ENCODE measurements at regions not wholly inside any gene's neighbourhood (a gene's known extent, or its start where the extent isn't known, plus 50 kb on each side); places are given as distances from the start of the nearest gene placed in this dataset.

- no peak for ATAC-seq (replicated peaks in 6 of 8)
- Histone ChIP-seq H3K4me1 (replicated peaks in 1 of 2) (no peaks in the 10 kb centered on the region), H3K4me3 (no peak overlapping the region), H3K27ac (no peak overlapping the region)
- in situ Hi-C loops (cut with MboI; ENCODE audit: low pct_unique_long_range_greater_than_20kb in 2 of 9, low sequenced_read_pairs in 9 of 9, unreplicated experiment in 9 of 9), result no loop called here
- WGBS, 10 experiments, result 47 to 100% (median 70%) methylated on average over 1 to 3 of the region's 3 CpGs
Measured at GRCh38 chr2:221245045-221245444, 327.1 kb downstream of the EPHA4 start.

DNA sequence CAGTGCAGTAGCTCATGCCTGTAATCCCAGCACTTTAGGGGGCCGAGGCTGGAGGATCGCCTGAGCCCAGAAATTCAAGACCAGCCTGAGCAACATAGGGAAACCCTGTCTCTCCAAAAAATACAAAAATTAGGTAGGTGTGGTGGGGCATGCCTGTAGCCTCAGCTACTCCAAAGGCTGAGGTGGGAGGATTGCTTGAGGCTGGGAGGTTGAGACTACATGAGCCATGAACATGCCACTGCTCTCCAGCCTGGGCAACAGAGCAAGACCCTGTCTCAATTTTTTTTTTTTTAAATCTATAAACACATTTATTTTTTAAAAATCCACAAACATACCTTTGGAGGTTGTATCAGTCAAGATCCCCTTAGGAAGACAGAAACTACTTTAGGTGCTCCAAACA is 326.3 kb downstream of the EPHA4 start:
- H3K27ac ChIP-seq, result no peak overlapping the region
- ATAC-seq (replicated peaks in 6 of 8), result no peak
- in situ Hi-C loops (cut with MboI; ENCODE audit: low pct_unique_long_range_greater_than_20kb in 2 of 9, low sequenced_read_pairs in 9 of 9, unreplicated experiment in 9 of 9), result no loop called here

DNA sequence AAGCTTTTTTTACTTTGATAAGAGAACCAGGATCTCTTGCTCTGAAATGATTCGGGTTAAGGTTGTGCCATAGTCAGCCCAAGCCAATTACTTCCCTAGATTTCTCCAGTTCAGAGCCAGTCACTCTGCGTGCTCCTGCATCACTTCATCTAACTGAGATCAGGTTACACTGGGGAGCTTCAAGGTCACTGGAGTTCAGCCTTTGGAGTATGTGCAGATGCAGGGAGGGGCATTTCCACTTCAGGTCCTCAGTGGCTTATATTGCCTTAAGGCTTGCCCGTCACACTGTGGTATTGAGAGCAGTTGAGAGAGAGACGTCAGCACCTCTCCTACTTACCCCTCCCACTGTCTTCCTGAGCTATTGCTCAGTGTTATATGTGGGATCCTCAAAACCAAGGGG is 317.8 kb downstream of the EPHA4 start:
- 0 to 100% (median 49%) methylated on average over 1 to 3 of the region's 4 CpGs for WGBS, 10 experiments
- peak in 3 of 8 experiments; percentile 86 to 100 (median 100) for ATAC-seq (replicated peaks in 6 of 8)

More for the DNA sequence above, 326.3 kb downstream of the EPHA4 start:
- Histone ChIP-seq H3K4me1 (replicated peaks in 1 of 2) (no peaks in the 10 kb centered on the region), H3K4me3 (no peak overlapping the region)
- 60 to 100% (median 86%) methylated on average over 1 to 2 of the region's 2 CpGs; no CpG with 5 or more reads in 3 of the 10 experiments for WGBS, 10 experiments

DNA sequence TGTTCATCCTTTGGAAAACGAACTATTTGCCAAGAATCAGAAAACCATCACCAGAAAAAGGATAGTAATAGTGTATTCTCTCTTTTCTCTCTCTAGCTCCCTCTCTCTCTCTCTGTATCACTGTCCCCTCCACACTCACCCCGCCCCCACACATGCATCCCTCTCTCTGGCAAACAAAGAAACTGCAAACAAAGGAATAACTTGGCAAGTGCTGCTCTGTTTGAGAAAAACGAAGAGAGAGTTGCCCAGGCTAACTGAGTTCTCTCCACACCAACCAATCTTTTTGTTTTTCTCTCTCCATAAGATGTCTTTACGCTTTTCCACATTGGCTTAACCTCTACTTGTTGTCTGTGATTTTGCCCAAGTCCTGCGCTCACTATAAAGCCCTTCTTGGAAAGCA is 316.2 kb downstream of the EPHA4 start:
- peak in 5 of 8 experiments; percentile 33 to 62 (median 40) for ATAC-seq (replicated peaks in 6 of 8)
- WGBS, 10 experiments, result 25 to 78% (median 47%) methylated on average over 2 to 5 of the region's 5 CpGs; no CpG with 5 or more reads in 1 of the 10 experiments
- Histone ChIP-seq H3K4me1 (replicated peaks in 1 of 2) (peaks cover 0 to 6% of the 10 kb centered on the region in 2 donors), H3K27ac (no peak overlapping the region), H3K4me3 (no peak overlapping the region)
- in situ Hi-C loops (cut with MboI; ENCODE audit: low pct_unique_long_range_greater_than_20kb in 2 of 9, low sequenced_read_pairs in 9 of 9, unreplicated experiment in 9 of 9), result no loop called here

More for the DNA sequence above, 317.8 kb downstream of the EPHA4 start:
- Histone ChIP-seq H3K4me1 (replicated peaks in 1 of 2) (peaks cover 0 to 6% of the 10 kb centered on the region in 2 donors), H3K4me3 (no peak overlapping the region), H3K27ac (no peak overlapping the region)
- in situ Hi-C loops (cut with MboI; ENCODE audit: low pct_unique_long_range_greater_than_20kb in 2 of 9, low sequenced_read_pairs in 9 of 9, unreplicated experiment in 9 of 9), result no loop called here

DNA sequence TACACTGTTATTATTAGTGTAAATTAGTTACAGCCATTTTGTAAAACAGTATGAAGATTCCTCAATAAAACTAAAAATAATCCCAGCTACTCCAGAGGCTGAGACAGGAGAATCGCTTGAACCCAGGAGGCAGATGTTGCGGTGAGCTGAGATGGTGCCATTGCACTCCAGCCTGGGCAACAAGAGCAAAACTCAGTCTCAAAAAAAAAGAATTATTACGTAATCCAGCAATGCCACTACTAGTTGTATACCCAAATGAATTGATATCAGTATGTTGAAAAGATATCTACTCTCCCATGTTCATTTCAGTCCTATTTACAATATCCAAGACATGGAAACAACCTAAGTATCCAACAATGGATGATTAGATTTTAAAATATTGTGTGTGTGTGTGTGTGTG is 313.6 kb downstream of the EPHA4 start:
- Histone ChIP-seq H3K27ac (no peak overlapping the region), H3K4me3 (no peak overlapping the region), H3K4me1 (replicated peaks in 1 of 2) (peaks cover 0 to 6% of the 10 kb centered on the region in 2 donors)
- no peak for ATAC-seq (replicated peaks in 6 of 8)
- in situ Hi-C loops (cut with MboI; ENCODE audit: low pct_unique_long_range_greater_than_20kb in 2 of 9, low sequenced_read_pairs in 9 of 9, unreplicated experiment in 9 of 9), result no loop called here
- whole genome bisulfite sequencing, 10 experiments, result 50 to 100% (median 95%) methylated on average over 2 to 3 of the region's 3 CpGs

DNA sequence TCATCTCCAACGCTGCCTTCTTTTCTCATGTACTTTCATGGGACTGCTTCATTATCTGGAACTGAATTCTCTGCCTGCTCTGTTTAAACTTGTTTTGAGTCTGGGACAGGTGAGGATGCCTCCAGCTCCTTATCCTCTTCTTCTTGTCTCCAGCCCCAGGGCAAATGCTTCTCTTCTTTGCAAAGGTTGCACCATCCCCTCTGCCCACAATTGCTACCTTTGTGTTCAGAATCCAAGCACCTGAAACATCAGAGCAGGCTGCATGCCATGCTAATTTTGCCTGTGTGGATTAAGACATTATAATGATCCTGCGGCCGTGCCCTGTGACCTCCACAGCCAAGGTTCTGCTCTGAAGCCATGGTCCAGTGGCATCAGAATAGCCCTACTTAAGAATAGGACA is 309.5 kb downstream of the EPHA4 start:
- Histone ChIP-seq H3K4me1 (replicated peaks in 1 of 2) (peaks cover 0 to 4% of the 10 kb centered on the region in 2 donors), H3K4me3 (no peak overlapping the region), H3K27ac (no peak overlapping the region)
- 40 to 100% (median 100%) methylated on average over 1 to 3 of the region's 3 CpGs; no CpG with 5 or more reads in 3 of the 10 experiments for WGBS, 10 experiments
- in situ Hi-C loops (cut with MboI; ENCODE audit: low pct_unique_long_range_greater_than_20kb in 2 of 9, low sequenced_read_pairs in 9 of 9, unreplicated experiment in 9 of 9), result no loop called here
- ATAC-seq (replicated peaks in 6 of 8), result no peak

GRCh38 chr2:221263573-221263972 is 308.5 kb downstream of the EPHA4 start:
- peak in 3 of 8 experiments; percentile 42 to 65 (median 61) for ATAC-seq (replicated peaks in 6 of 8)
- in situ Hi-C loops (cut with MboI; ENCODE audit: low pct_unique_long_range_greater_than_20kb in 2 of 9, low sequenced_read_pairs in 9 of 9, unreplicated experiment in 9 of 9), result no loop called here
- peaks cover 0 to 6% of the 10 kb centered on the region in 2 donors for H3K4me1 ChIP-seq (replicated peaks in 1 of 2)
- H3K4me3 ChIP-seq, result no peak overlapping the region
- WGBS, 10 experiments, result 53 to 100% (median 100%) methylated on average over 1 to 2 of the region's 2 CpGs; no CpG with 5 or more reads in 1 of the 10 experiments
- H3K27ac ChIP-seq, result no peak overlapping the region

DNA sequence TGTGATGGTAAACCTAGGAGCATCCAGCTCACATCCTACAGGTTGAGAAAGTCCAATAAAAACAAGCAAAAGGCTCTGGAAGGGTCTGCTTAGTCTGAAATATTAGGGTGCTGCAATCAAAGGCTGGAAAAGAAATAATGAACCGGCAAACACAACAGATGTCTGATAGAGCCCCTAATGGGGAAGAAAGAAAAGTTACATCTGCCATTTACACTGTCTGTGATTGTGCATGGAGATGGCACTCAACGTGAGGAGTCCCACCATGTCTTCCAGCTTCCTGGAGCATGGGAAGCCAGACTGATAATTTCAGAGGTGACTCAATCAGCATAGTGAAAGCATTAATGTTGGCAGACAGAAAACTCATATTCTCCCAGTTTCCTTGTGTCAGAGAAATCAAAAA is 307.8 kb downstream of the EPHA4 start:
- WGBS, 10 experiments, result 20 to 100% (median 43%) methylated on average over 1 to 2 of the region's 2 CpGs; no CpG with 5 or more reads in 1 of the 10 experiments
- H3K4me3 ChIP-seq, result no peak overlapping the region
- H3K4me1 ChIP-seq (replicated peaks in 1 of 2), result peaks cover 0 to 9% of the 10 kb centered on the region in 2 donors
- peak in 1 of 8 experiments; percentile 47 for ATAC-seq (replicated peaks in 6 of 8)
- H3K27ac ChIP-seq, result no peak overlapping the region
- in situ Hi-C loops (cut with MboI; ENCODE audit: low pct_unique_long_range_greater_than_20kb in 2 of 9, low sequenced_read_pairs in 9 of 9, unreplicated experiment in 9 of 9), result no loop called here

- no peak for ATAC-seq (replicated peaks in 6 of 8)
- H3K4me3 ChIP-seq, result no peak overlapping the region
- H3K27ac ChIP-seq, result no peak overlapping the region
- WGBS, 10 experiments, result 30 to 96% (median 81%) methylated on average over 1 to 6 of the region's 6 CpGs; no CpG with 5 or more reads in 2 of the 10 experiments
- peaks cover 0 to 9% of the 10 kb centered on the region in 2 donors for H3K4me1 ChIP-seq (replicated peaks in 1 of 2)
- in situ Hi-C loops (cut with MboI; ENCODE audit: low pct_unique_long_range_greater_than_20kb in 2 of 9, low sequenced_read_pairs in 9 of 9, unreplicated experiment in 9 of 9), result no loop called here
Measured at GRCh38 chr2:221267773-221268425, 304.2 kb downstream of the EPHA4 start.

DNA sequence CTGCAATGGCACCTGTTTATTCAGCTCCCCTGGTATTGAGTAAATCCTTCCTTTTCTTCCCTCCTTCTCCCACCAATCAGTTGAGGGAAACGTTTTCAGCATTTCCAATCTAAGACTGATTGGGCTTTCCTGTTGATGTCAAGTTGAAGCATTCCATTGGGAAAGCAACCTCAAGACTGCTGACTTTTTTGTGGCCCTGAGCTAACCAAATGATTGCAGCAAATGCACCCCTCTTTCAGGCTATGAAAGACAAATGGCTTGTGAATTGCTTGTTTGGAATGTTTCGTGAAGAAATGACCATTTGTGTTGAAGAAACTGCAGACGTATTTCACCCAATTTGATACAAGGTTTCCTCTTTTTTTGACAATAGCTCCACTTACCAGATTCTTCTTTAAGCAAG is 303.5 kb downstream of the EPHA4 start:
- no peak overlapping the region for H3K27ac ChIP-seq
- ATAC-seq (replicated peaks in 6 of 8), result no peak
- in situ Hi-C loops (cut with MboI; ENCODE audit: low pct_unique_long_range_greater_than_20kb in 2 of 9, low sequenced_read_pairs in 9 of 9, unreplicated experiment in 9 of 9), result no loop called here
- 20 to 100% (median 73%) methylated on average over 1 to 3 of the region's 3 CpGs for WGBS, 10 experiments
- peaks cover 0 to 9% of the 10 kb centered on the region in 2 donors for H3K4me1 ChIP-seq (replicated peaks in 1 of 2)
- no peak overlapping the region for H3K4me3 ChIP-seq

- peaks cover 0 to 9% of the 10 kb centered on the region in 2 donors for H3K4me1 ChIP-seq (replicated peaks in 1 of 2)
- in situ Hi-C loops (cut with MboI; ENCODE audit: low pct_unique_long_range_greater_than_20kb in 2 of 9, low sequenced_read_pairs in 9 of 9, unreplicated experiment in 9 of 9), result no loop called here
- no peak overlapping the region for H3K27ac ChIP-seq
- no peak for ATAC-seq (replicated peaks in 6 of 8)
- 20 to 100% (median 88%) methylated on average over 1 to 2 of the region's 2 CpGs for WGBS, 10 experiments
- no peak overlapping the region for H3K4me3 ChIP-seq
Measured at GRCh38 chr2:221270806-221271205, 301.3 kb downstream of the EPHA4 start.

- Histone ChIP-seq H3K4me1 (replicated peaks in 1 of 2) (peaks cover 0 to 4% of the 10 kb centered on the region in 2 donors), H3K27ac (no peak overlapping the region), H3K4me3 (no peak overlapping the region)
- in situ Hi-C loops (cut with MboI; ENCODE audit: low pct_unique_long_range_greater_than_20kb in 2 of 9, low sequenced_read_pairs in 9 of 9, unreplicated experiment in 9 of 9), result no loop called here
- 52 to 95% (median 77%) methylated on average over 1 to 3 of the region's 3 CpGs; no CpG with 5 or more reads in 1 of the 10 experiments for WGBS, 10 experiments
- peak in 1 of 8 experiments; percentile 45 for ATAC-seq (replicated peaks in 6 of 8)
Measured at GRCh38 chr2:221272729-221273128, 299.4 kb downstream of the EPHA4 start.

DNA sequence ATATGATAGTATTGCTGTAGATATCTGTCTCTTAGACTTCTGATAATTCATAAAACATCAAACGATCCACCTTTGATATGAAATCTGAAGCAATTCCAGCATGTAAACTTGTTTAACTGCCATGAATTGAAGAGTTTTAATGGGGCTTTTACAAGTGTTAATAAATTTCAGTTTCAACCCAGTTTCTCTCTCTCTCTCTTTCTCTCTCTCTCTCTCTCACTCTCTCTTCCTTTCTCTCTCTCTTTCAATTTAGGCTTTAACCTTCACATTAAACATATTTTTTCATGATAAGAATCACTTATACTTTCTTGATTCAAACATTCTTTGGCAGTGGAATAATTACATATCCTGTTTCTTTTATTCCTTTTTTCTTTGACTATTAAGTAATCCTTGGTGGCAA is 296.1 kb downstream of the EPHA4 start:
- Histone ChIP-seq H3K4me1 (replicated peaks in 1 of 2) (no peaks in the 10 kb centered on the region), H3K27ac (no peak overlapping the region), H3K4me3 (no peak overlapping the region)
- in situ Hi-C loops (cut with MboI; ENCODE audit: low pct_unique_long_range_greater_than_20kb in 2 of 9, low sequenced_read_pairs in 9 of 9, unreplicated experiment in 9 of 9), result no loop called here
- 0 to 100% (median 75%) methylated on average over 1 of the region's 1 CpG; no CpG with 5 or more reads in 1 of the 10 experiments for WGBS, 10 experiments
- ATAC-seq (replicated peaks in 6 of 8), result no peak

DNA sequence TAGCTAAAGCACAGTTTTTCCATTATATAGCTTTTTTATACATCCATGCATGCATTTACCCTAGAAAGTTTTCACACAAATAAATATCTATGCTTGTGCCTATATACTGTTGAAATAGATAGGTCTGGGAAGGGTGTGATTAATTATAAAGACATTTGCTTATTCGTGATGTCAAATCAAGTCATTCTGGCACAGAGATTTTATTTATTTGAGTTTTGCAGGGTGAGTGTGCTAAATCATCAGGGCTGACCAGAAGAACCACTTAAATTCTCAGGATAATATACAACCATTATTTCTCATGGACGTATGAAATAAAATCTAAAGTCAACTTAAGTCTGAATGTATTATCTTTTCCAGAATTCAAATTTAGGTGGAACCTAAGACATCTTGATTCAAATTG is 295.5 kb downstream of the EPHA4 start:
- 21 to 100% (median 83%) methylated on average over 1 to 2 of the region's 2 CpGs; no CpG with 5 or more reads in 1 of the 10 experiments for whole genome bisulfite sequencing, 10 experiments
- in situ Hi-C loops (cut with MboI; ENCODE audit: low pct_unique_long_range_greater_than_20kb in 2 of 9, low sequenced_read_pairs in 9 of 9, unreplicated experiment in 9 of 9), result no loop called here
- ATAC-seq (replicated peaks in 6 of 8), result no peak

More for the DNA sequence above, 295.5 kb downstream of the EPHA4 start:
- Histone ChIP-seq H3K4me3 (no peak overlapping the region), H3K4me1 (replicated peaks in 1 of 2) (no peaks in the 10 kb centered on the region), H3K27ac (no peak overlapping the region)

Measured in motor neuron (in vitro differentiated cells).